Panc1 (cell line): ENCODE measurements at regions not wholly inside any gene's neighbourhood (a gene's known extent, or its start where the extent isn't known, plus 50 kb on each side); places are given as distances from the start of the nearest gene placed in this dataset.
A peak's percentile ranks its signal among the peaks of the same experiment; 100 is the strongest.

Source experiments
- ATAC-seq: fragments of 200-7000 bp; cut with Tn5 transposase; 2 replicates; pipeline ENCODE4 v1.9.1; 2020; ENCODE audit warnings: mild to moderate bottlenecking, moderate library complexity
- BruUV-seq: library from RNA; stranded (reverse); fragments of 400-500 nt; replicated peaks from 2 replicates; lab custom pipeline; 2021; lab: Mats Ljungman, UMichigan
- CTCF ChIA-PET: fragments of 300-600 bp; sonication (Branson Sonifier 250); formaldehyde crosslinking; loops from one replicate; lab custom pipeline; 2022; ENCODE audit warnings: antibody characterized with exemption; lab: Charles Lee
- POLR2A ChIA-PET: fragments of 300-600 bp; sonication (Branson Sonifier 250); formaldehyde crosslinking; loops from one replicate; lab custom pipeline; 2022; ENCODE audit warnings: antibody characterized with exemption; lab: Charles Lee
- DNase-seq: peaks from one replicate; pipeline ENCODE4 v3.0.0-alpha.2; 2010; ENCODE audit warnings: low read depth, low spot score
- H3K27ac ChIP-seq: 2 replicates; pipeline ENCODE4 v1.5.1; 2011; ENCODE audit warnings: mild to moderate bottlenecking, low read length, inconsistent platforms
- H3K27me3 ChIP-seq: fragments of 200-500 bp; sonication (Bioruptor generic); 2 replicates; pipeline ENCODE4 v1.6.0; 2014; ENCODE audit warnings: low read length, inconsistent platforms; ENCODE audit not compliant: control insufficient read depth, insufficient read depth
- H3K36me3 ChIP-seq: fragments of 200-500 bp; sonication (Bioruptor generic); 2 replicates; pipeline ENCODE4 v1.5.1; 2014; ENCODE audit warnings: inconsistent platforms, mild to moderate bottlenecking, low read length, moderate library complexity; ENCODE audit not compliant: control insufficient read depth, insufficient read depth
- H3K4me1 ChIP-seq: 2 replicates; pipeline ENCODE4 v1.5.1; 2011; ENCODE audit warnings: inconsistent platforms, mild to moderate bottlenecking, low read length, moderate library complexity; ENCODE audit not compliant: control insufficient read depth, insufficient read depth
- H3K4me3 ChIP-seq, 2 experiments: 2 replicates each; pipeline ENCODE4 v1.5.1; 2011 to 2012; ENCODE audit warnings: low read depth in 2 of 2, low read length in 2 of 2, mild to moderate bottlenecking in 2 of 2, inconsistent platforms in 1 of 2, moderate library complexity in 1 of 2
- H3K9me3 ChIP-seq: fragments of 200-500 bp; sonication (Bioruptor generic); 2 replicates; pipeline ENCODE4 v1.5.1; 2014; ENCODE audit warnings: low read depth, mild to moderate bottlenecking, inconsistent platforms, low read length, moderate library complexity; ENCODE audit not compliant: control insufficient read depth, insufficient read depth
- CTCF ChIP-seq: fragments of 450-650 bp; IDR thresholded peaks from 2 replicates; pipeline ENCODE4 v1.5.1; 2017; ENCODE audit warnings: mild to moderate bottlenecking
- POLR2AphosphoS5 ChIP-seq: IDR thresholded peaks from 2 replicates; pipeline ENCODE4 v1.6.1; 2012; ENCODE audit warnings: mild to moderate bottlenecking, low read depth, low read length, moderate library complexity
- REST ChIP-seq, 2 experiments: IDR thresholded peaks; 2 replicates each; pipeline ENCODE4 v1.6.1; 2011 to 2012; ENCODE audit warnings: low read depth in 2 of 2, control low read depth in 1 of 2, low read length in 1 of 2, mild to moderate bottlenecking in 1 of 2, moderate library complexity in 1 of 2; ENCODE audit not compliant: insufficient read depth in 1 of 2
- SIN3A ChIP-seq: IDR thresholded peaks from 2 replicates; pipeline ENCODE4 v1.6.1; 2012; ENCODE audit warnings: low read depth, mild to moderate bottlenecking, low read length, moderate library complexity, borderline replicate concordance; ENCODE audit not compliant: insufficient read depth
- TCF7L2 ChIP-seq: IDR thresholded peaks from 2 replicates; pipeline ENCODE4 v1.6.1; 2011; ENCODE audit warnings: mild to moderate bottlenecking, low read depth, low read length, inconsistent platforms
- in situ Hi-C: cut with HindIII; loops from 2 replicates; pipeline ENCODE4 v1.10.0; 2016; ENCODE audit warnings: low sequenced_read_pairs, low pct_unique_long_range_greater_than_20kb
- intact Hi-C: fragments of 100-400 bp; cut with micrococcal nuclease; formaldehyde crosslinking; loops from one replicate; pipeline ENCODE4 v1.10.0; 2022; ENCODE audit not compliant: unreplicated experiment

- Histone ChIP-seq H3K9me3 (no peaks in the 10 kb centered on the region), H3K27ac (no peak overlapping the region), H3K27me3 (no peaks in the 10 kb centered on the region), H3K4me3 (no peak overlapping the region), H3K36me3 (no peaks in the 10 kb centered on the region), H3K4me1 (no peaks in the 10 kb centered on the region)
- ChIA-PET POLR2A (no interaction called here), CTCF (no interaction called here)
- in situ Hi-C loops (no loop called here), intact Hi-C loops (loop anchor here (10.0 kb wide), 2 partner anchors 55 to 695 kb away; no protein-coding TSS in a partner anchor)
- ATAC-seq (no peak), DNase-seq (peak; percentile 5)
- TF ChIP-seq SIN3A (no peak), POLR2AphosphoS5 (no peak), CTCF (peak; percentile 27), TCF7L2 (no peak), REST (IDR thresholded peaks at IDR 0.05; ENCODE audit: insufficient read depth in 1 of 2, low read depth in 2 of 2, low read length in 1 of 2) (no peak)
- no TSS peak for BruUV-seq
Observed at GRCh38 chr9:74379718-74380117, 117.4 kb upstream of the RORB start.

- Histone ChIP-seq H3K36me3 (no peaks in the 10 kb centered on the region), H3K27ac (no peak overlapping the region), H3K9me3 (no peaks in the 10 kb centered on the region), H3K4me1 (no peaks in the 10 kb centered on the region), H3K4me3 (no peak overlapping the region), H3K27me3 (no peaks in the 10 kb centered on the region)
- in situ Hi-C loops: no loop called here
- no TSS peak for BruUV-seq
- DNase-seq: no peak
- TF ChIP-seq POLR2AphosphoS5 (no peak), TCF7L2 (no peak), REST (IDR thresholded peaks at IDR 0.05; ENCODE audit: insufficient read depth in 1 of 2, low read depth in 2 of 2, low read length in 1 of 2) (no peak), SIN3A (no peak), CTCF (no peak)
- intact Hi-C loops: no loop called here
- no peak for ATAC-seq
- ChIA-PET CTCF (no interaction called here), POLR2A (no interaction called here)
Observed at GRCh38 chr9:74391816-74392215, 105.3 kb upstream of the RORB start.
